ENCODE measurements at regions not wholly inside any gene's neighbourhood (a gene's known extent, or its start where the extent isn't known, plus 50 kb on each side); places are given as distances from the start of the nearest gene placed in this dataset.

- POLR2A ChIA-PET: no interaction called here
These were observed 1012.7 kb upstream of the CADM2 start for GRCh38 chr3:83946049-83946448.

GRCh38 chr3:83946554-83946953 lies 1012.2 kb upstream of the CADM2 start:
- Histone ChIP-seq H3K4me1 (ENCODE audit: control insufficient read depth, insufficient read depth, low read length) (no peaks in the 10 kb centered on the region), H3K9me3 (ENCODE audit: control insufficient read depth, insufficient read depth, low read depth, low read length) (no peaks in the 10 kb centered on the region), H3K27ac (ENCODE audit: extremely low read depth, low read depth, low read length) (no peak overlapping the region), H3K36me3 (ENCODE audit: control insufficient read depth in 2 of 2, insufficient read depth in 1 of 2, low read length in 2 of 2) (no peaks in the 10 kb centered on the region), H3K4me3 (ENCODE audit: low read depth, low read length) (no peak overlapping the region)
- ChIA-PET POLR2A (no interaction called here), CTCF (interaction anchor here (0.7 kb wide), 1 partner anchor 1704 kb away, joined by 5 read pairs; no protein-coding TSS in a partner anchor)
- TF ChIP-seq ZNF747 (tag by site-specific recombination; IDR thresholded peaks at IDR 0.05): no peak

More at GRCh38 chr3:83946049-83946448, 1012.7 kb upstream of the CADM2 start:
- TF ChIP-seq ZNF580 (tag by site-specific recombination; IDR thresholded peaks at IDR 0.05) (no peak), ZNF398 (tag by site-specific recombination; IDR thresholded peaks at IDR 0.05) (no peak), ZNF555 (tag by site-specific recombination; conservative IDR thresholded peaks at IDR 0.05) (no peak), ZNF341 (tag by site-specific recombination; IDR thresholded peaks at IDR 0.05; ENCODE audit: low read depth) (no peak), ZNF654 (tag by site-specific recombination; IDR thresholded peaks at IDR 0.05; ENCODE audit: low read depth) (no peak), ZBTB10 (tag by site-specific recombination; IDR thresholded peaks at IDR 0.05) (no peak), ZNF548 (tag by site-specific recombination; IDR thresholded peaks at IDR 0.05) (no peak), ZNF48 (tag by site-specific recombination; IDR thresholded peaks at IDR 0.05) (no peak), OVOL3 (tag by site-specific recombination; IDR thresholded peaks at IDR 0.05) (no peak), ZNF10 (tag by site-specific recombination; IDR thresholded peaks at IDR 0.05) (no peak), TRIM28 (IDR thresholded peaks at IDR 0.05; ENCODE audit: borderline replicate concordance, low read length) (no peak), ZNF248 (tag by site-specific recombination; IDR thresholded peaks at IDR 0.05) (no peak), ZNF280D (tag by site-specific recombination; IDR thresholded peaks at IDR 0.05) (no peak)
- Histone ChIP-seq H3K4me1 (ENCODE audit: control insufficient read depth, insufficient read depth, low read length) (no peaks in the 10 kb centered on the region), H3K4me3 (ENCODE audit: low read depth, low read length) (no peak overlapping the region), H3K36me3 (ENCODE audit: control insufficient read depth in 2 of 2, insufficient read depth in 1 of 2, low read length in 2 of 2) (no peaks in the 10 kb centered on the region), H3K27ac (ENCODE audit: extremely low read depth, low read depth, low read length) (no peak overlapping the region), H3K9me3 (ENCODE audit: control insufficient read depth, insufficient read depth, low read depth, low read length) (no peaks in the 10 kb centered on the region)
- CTCF ChIA-PET: no interaction called here

- TF ChIP-seq ZNF157 (tag by site-specific recombination; IDR thresholded peaks at IDR 0.05) (no peak), KLF9 (tag by site-specific recombination; IDR thresholded peaks at IDR 0.05; ENCODE audit: low read depth) (no peak), ZNF266 (tag by site-specific recombination; IDR thresholded peaks at IDR 0.05; ENCODE audit: low read depth) (no peak), OSR2 (tag by site-specific recombination; IDR thresholded peaks at IDR 0.05) (no peak)
- Histone ChIP-seq H3K4me3 (ENCODE audit: low read depth, low read length) (no peak overlapping the region), H3K27ac (ENCODE audit: extremely low read depth, low read depth, low read length) (no peak overlapping the region), H3K36me3 (ENCODE audit: control insufficient read depth in 2 of 2, insufficient read depth in 1 of 2, low read length in 2 of 2) (no peaks in the 10 kb centered on the region), H3K9me3 (ENCODE audit: control insufficient read depth, insufficient read depth, low read depth, low read length) (no peaks in the 10 kb centered on the region), H3K4me1 (ENCODE audit: control insufficient read depth, insufficient read depth, low read length) (no peaks in the 10 kb centered on the region)
- ChIA-PET POLR2A (no interaction called here), CTCF (no interaction called here)
These were observed 1010.0 kb upstream of the CADM2 start for GRCh38 chr3:83948771-83949170.

Data from HEK293 (cell line).